ENCODE measurements at regions not wholly inside any gene's neighbourhood (a gene's known extent, or its start where the extent isn't known, plus 50 kb on each side); places are given as distances from the start of the nearest gene placed in this dataset.

- H3F3A ChIP-seq (ENCODE audit: low read length, unreplicated experiment), result no peaks in the 10 kb centered on the region
- no peak overlapping the region for H3K4me2 ChIP-seq (ENCODE audit: low read length)
- no peak for DNase-seq
- H2AFZ ChIP-seq (ENCODE audit: low read length), result no peak overlapping the region
- no peak for ATAC-seq
- H3K9me3 ChIP-seq (ENCODE audit: low read length), result 0 out of 2 replicates have a peak, but pooled peaks cover 7% of the 10 kb centered on the region
- no peaks in the 10 kb centered on the region for H3K27me3 ChIP-seq (ENCODE audit: low read length)
- intact Hi-C loops (cut with micrococcal nuclease), result no loop called here
- no peaks in the 10 kb centered on the region for H3K9me2 ChIP-seq (replicated peaks; ENCODE audit: low read length)
- H3K36me3 ChIP-seq (ENCODE audit: low read depth, low read length), result no peaks in the 10 kb centered on the region
- no TSS peak for BruUV-seq (replicated peaks)
- TF ChIP-seq EZH2phosphoT487 (IDR thresholded peaks at IDR 0.05; ENCODE audit: borderline replicate concordance, low read length), result no peak
- TF ChIP-seq CTCF (conservative IDR thresholded peaks at IDR 0.05; ENCODE audit: low read depth, low read length), result no peak
- no peak overlapping the region for H3K9ac ChIP-seq (ENCODE audit: low read length)
- H3K4me3 ChIP-seq (ENCODE audit: low read length), result no peak overlapping the region
- ChIA-PET CTCF (no interaction called here), POLR2A (ENCODE audit: unreplicated experiment) (no interaction called here)
- no peaks in the 10 kb centered on the region for H4K20me1 ChIP-seq (ENCODE audit: low read length)
- no peaks in the 10 kb centered on the region for H3K79me2 ChIP-seq (ENCODE audit: low read length)
- H3K4me1 ChIP-seq (ENCODE audit: insufficient read depth, low read length), result no peaks in the 10 kb centered on the region
- H3K27ac ChIP-seq (ENCODE audit: low read length), result no peak overlapping the region
Measured at GRCh38 chr5:3347741-3348140, 247.9 kb upstream of the IRX1 start.

- no peak overlapping the region for H3K27ac ChIP-seq (ENCODE audit: low read length)
- ATAC-seq, result no peak
Measured at GRCh38 chr5:3346111-3346820, 249.4 kb upstream of the IRX1 start.

More at GRCh38 chr5:3346111-3346820, 249.4 kb upstream of the IRX1 start:
- CTCF ChIA-PET, result no interaction called here
- Histone ChIP-seq H2AFZ (ENCODE audit: low read length) (no peak overlapping the region), H3K36me3 (ENCODE audit: low read depth, low read length) (no peaks in the 10 kb centered on the region), H3K27me3 (ENCODE audit: low read length) (no peaks in the 10 kb centered on the region), H3F3A (ENCODE audit: low read length, unreplicated experiment) (no peaks in the 10 kb centered on the region), H3K79me2 (ENCODE audit: low read length) (no peaks in the 10 kb centered on the region), H3K4me3 (ENCODE audit: low read length) (no peak overlapping the region), H3K9me3 (ENCODE audit: low read length) (0 out of 2 replicates have a peak, but pooled peaks cover 7% of the 10 kb centered on the region), H3K4me1 (ENCODE audit: insufficient read depth, low read length) (no peaks in the 10 kb centered on the region), H3K4me2 (ENCODE audit: low read length) (no peak overlapping the region), H3K9me2 (replicated peaks; ENCODE audit: low read length) (no peaks in the 10 kb centered on the region), H3K9ac (ENCODE audit: low read length) (no peak overlapping the region), H4K20me1 (ENCODE audit: low read length) (no peaks in the 10 kb centered on the region)
- no TSS peak for BruUV-seq (replicated peaks)
- no peak for TF ChIP-seq EZH2 (IDR thresholded peaks at IDR 0.05; ENCODE audit: low read length, unreplicated experiment)
- no peak for TF ChIP-seq CTCF (conservative IDR thresholded peaks at IDR 0.05; ENCODE audit: low read depth, low read length)
- no peak for TF ChIP-seq EZH2phosphoT487 (IDR thresholded peaks at IDR 0.05; ENCODE audit: borderline replicate concordance, low read length)
- no peak for DNase-seq
- POLR2A ChIA-PET (ENCODE audit: unreplicated experiment), result no interaction called here
- intact Hi-C loops (cut with micrococcal nuclease), result no loop called here
